T-cell (primary cell): ENCODE measurements at regions not wholly inside any gene's neighbourhood (a gene's known extent, or its start where the extent isn't known, plus 50 kb on each side); places are given as distances from the start of the nearest gene placed in this dataset.

Experiments
- ATAC-seq, 4 experiments: fragments of 200-7000 bp in 3 of 4; fragments of 150-1000 bp in 1 of 4; cut with Tn5 transposase; replicated peaks in 1 of 4; 1 replicate in 3 of 4; 2 replicates in 1 of 4; pipeline ENCODE4 v1.10.0; 2021; ENCODE audit warnings: moderate library complexity in 3 of 4, mild to moderate bottlenecking in 2 of 4, moderate number of reproducible peaks in 1 of 4
- CTCF ChIA-PET, 2 donors: fragments of 300-600 bp; sonication (Branson Sonifier 250); formaldehyde crosslinking; loops; one replicate each; lab custom pipeline; 2022; ENCODE audit warnings: antibody characterized with exemption in 2 of 2; lab: Charles Lee
- POLR2A ChIA-PET, 2 donors: fragments of 300-600 bp; sonication (Branson Sonifier 250); formaldehyde crosslinking; loops; one replicate each; lab custom pipeline; 2022; ENCODE audit warnings: antibody characterized with exemption in 2 of 2; lab: Charles Lee
- DNase-seq, 35 experiments: peaks; one replicate each; pipeline versions ENCODE4 v3.0.0 to v3.0.0-alpha.2; 2013 to 2023
- H3K27ac ChIP-seq: one replicate; pipeline ENCODE4 v1.5.1; 2013; ENCODE audit warnings: low read length
- H3K27me3 ChIP-seq, 2 experiments: replicated peaks in 1 of 2; 1 replicate in 1 of 2; 2 replicates in 1 of 2; pipeline versions ENCODE4 v1.6.1 to v1.7.0; 2013; ENCODE audit warnings: low read length in 1 of 2, mixed read lengths in 1 of 2; ENCODE audit not compliant: control insufficient read depth in 2 of 2, insufficient read depth in 2 of 2; ENCODE audit errors: extremely low read depth in 1 of 2
- H3K36me3 ChIP-seq, 2 donors: 1 replicate in 1 of 2; 2 replicates in 1 of 2; pipeline versions ENCODE4 v1.6.1 to v1.7.0; 2013; ENCODE audit warnings: low read length in 1 of 2; ENCODE audit not compliant: control insufficient read depth in 2 of 2, insufficient read depth in 1 of 2; ENCODE audit errors: extremely low read depth in 1 of 2
- H3K4me1 ChIP-seq, 2 experiments: 1 replicate in 1 of 2; 2 replicates in 1 of 2; pipeline versions ENCODE4 v1.6.1 to v1.7.0; 2013; ENCODE audit warnings: low read length in 2 of 2, mixed read lengths in 1 of 2; ENCODE audit not compliant: insufficient read depth in 2 of 2, control insufficient read depth in 1 of 2; ENCODE audit errors: extremely low read depth in 1 of 2
- H3K4me3 ChIP-seq, 2 donors: 1 replicate in 1 of 2; 2 replicates in 1 of 2; pipeline versions ENCODE4 v1.5.1 to v1.7.0; 2013; ENCODE audit warnings: mild to moderate bottlenecking in 2 of 2, low read length in 1 of 2, moderate library complexity in 1 of 2; ENCODE audit not compliant: control insufficient read depth in 1 of 2; ENCODE audit errors: extremely low read depth in 1 of 2
- H3K9me3 ChIP-seq: 2 replicates; pipeline ENCODE4 v1.7.0; 2013
- H3K27ac Mint-ChIP-seq, 2 donors: one replicate each; pipeline ENCODE4 v1.8.0; 2020 to 2021; ENCODE audit warnings: mild to moderate bottlenecking in 2 of 2, mixed read lengths in 2 of 2
- H3K27me3 Mint-ChIP-seq, 2 donors: one replicate each; pipeline ENCODE4 v1.8.0; 2021 to 2022; ENCODE audit warnings: mixed read lengths in 2 of 2
- H3K36me3 Mint-ChIP-seq: one replicate; pipeline ENCODE4 v1.8.0; 2021; ENCODE audit warnings: mixed read lengths
- H3K4me1 Mint-ChIP-seq, 3 donors: one replicate each; pipeline ENCODE4 v1.8.0; 2020 to 2022; ENCODE audit warnings: mixed read lengths in 3 of 3, mild to moderate bottlenecking in 1 of 3
- H3K4me3 Mint-ChIP-seq, 3 donors: one replicate each; pipeline ENCODE4 v1.8.0; 2020 to 2022; ENCODE audit warnings: mild to moderate bottlenecking in 3 of 3, mixed read lengths in 3 of 3, moderate library complexity in 3 of 3
- H3K9me3 Mint-ChIP-seq, 3 donors: one replicate each; pipeline ENCODE4 v1.8.0; 2020 to 2022; ENCODE audit warnings: mixed read lengths in 3 of 3
- WGBS: methylation state at CpG from one replicate; pipeline ENCODE4 v1.1.5; 2013; ENCODE audit warnings: missing lambda C conversion rate; ENCODE audit not compliant: insufficient coverage; 5-methylcytosine and 5-hydroxymethylcytosine counted together

GRCh38 chr6:1463275-1463674, 73.9 kb downstream of the FOXF2 start:
- Mint-ChIP-seq H3K4me3 (no peak overlapping the region), H3K4me1 (no peaks in the 10 kb centered on the region), H3K36me3 (no peaks in the 10 kb centered on the region), H3K27ac (no peak overlapping the region), H3K9me3 (no peaks in the 10 kb centered on the region), H3K27me3 (peaks cover 19 to 23% of the 10 kb centered on the region in 2 donors)
- Histone ChIP-seq H3K4me3 (no peak overlapping the region), H3K36me3 (no peaks in the 10 kb centered on the region), H3K27me3 (peaks cover 0 to 12% of the 10 kb centered on the region in 2 experiments), H3K9me3 (no peaks in the 10 kb centered on the region), H3K27ac (no peak overlapping the region), H3K4me1 (no peaks in the 10 kb centered on the region)
- no peak for ATAC-seq
- WGBS, result 79% methylated on average over 7 of the region's 7 CpGs
- ChIA-PET POLR2A (no interaction called here), CTCF (no interaction called here)
- DNase-seq, result no peak

GRCh38 chr6:1463751-1464426, 74.5 kb downstream of the FOXF2 start:
- POLR2A ChIA-PET, result no interaction called here
- H3K27ac ChIP-seq, result no peak overlapping the region
- H3K36me3 ChIP-seq, result no peaks in the 10 kb centered on the region
- WGBS, result 76% methylated on average over 6 of the region's 8 CpGs
- DNase-seq, result no peak
- H3K4me1 ChIP-seq, result no peaks in the 10 kb centered on the region
- H3K27me3 ChIP-seq, result peaks cover 0 to 9% of the 10 kb centered on the region in 2 experiments
- ATAC-seq, result no peak
- CTCF ChIA-PET, result no interaction called here
- H3K27ac Mint-ChIP-seq, result no peak overlapping the region
- H3K4me3 Mint-ChIP-seq, result no peak overlapping the region
- H3K27me3 Mint-ChIP-seq, result peaks cover 19 to 23% of the 10 kb centered on the region in 2 donors
- H3K9me3 Mint-ChIP-seq, result no peaks in the 10 kb centered on the region
- H3K36me3 Mint-ChIP-seq, result no peaks in the 10 kb centered on the region
- H3K4me1 Mint-ChIP-seq, result no peaks in the 10 kb centered on the region
- no peaks in the 10 kb centered on the region for H3K9me3 ChIP-seq
- H3K4me3 ChIP-seq, result no peak overlapping the region

GRCh38 chr6:1464781-1465370, 75.5 kb downstream of the FOXF2 start:
- no peak overlapping the region for H3K27ac Mint-ChIP-seq
- no peak overlapping the region for H3K27ac ChIP-seq
- peaks cover 19 to 23% of the 10 kb centered on the region in 2 donors for H3K27me3 Mint-ChIP-seq
- no peak for ATAC-seq
- H3K9me3 Mint-ChIP-seq, result no peaks in the 10 kb centered on the region
- no peak for DNase-seq
- H3K36me3 Mint-ChIP-seq, result no peaks in the 10 kb centered on the region
- H3K4me1 Mint-ChIP-seq, result no peaks in the 10 kb centered on the region
- ChIA-PET POLR2A (no interaction called here), CTCF (interaction anchor here in 1 of 2 donors (0.7 kb wide), 1 partner anchor 1067 kb away, joined by 3 read pairs; no protein-coding TSS in a partner anchor)
- no peaks in the 10 kb centered on the region for H3K9me3 ChIP-seq
- H3K27me3 ChIP-seq, result peaks cover 0 to 8% of the 10 kb centered on the region in 2 experiments
- no peak overlapping the region for H3K4me3 ChIP-seq
- H3K36me3 ChIP-seq, result no peaks in the 10 kb centered on the region
- H3K4me3 Mint-ChIP-seq, result no peak overlapping the region
- H3K4me1 ChIP-seq, result no peaks in the 10 kb centered on the region
- WGBS, result 79% methylated on average over 2 of the region's 7 CpGs

- ChIA-PET CTCF (no interaction called here), POLR2A (no interaction called here)
- H3K27me3 Mint-ChIP-seq, result peaks cover 31 to 38% of the 10 kb centered on the region in 2 donors
- Histone ChIP-seq H3K9me3 (no peaks in the 10 kb centered on the region), H3K36me3 (no peaks in the 10 kb centered on the region), H3K4me1 (no peaks in the 10 kb centered on the region), H3K27me3 (peaks cover 2 to 6% of the 10 kb centered on the region in 2 experiments), H3K4me3 (no peak overlapping the region), H3K27ac (no peak overlapping the region)
- H3K4me1 Mint-ChIP-seq, result no peaks in the 10 kb centered on the region
- H3K27ac Mint-ChIP-seq, result no peak overlapping the region
- H3K4me3 Mint-ChIP-seq, result no peak overlapping the region
- no peaks in the 10 kb centered on the region for H3K36me3 Mint-ChIP-seq
- H3K9me3 Mint-ChIP-seq, result no peaks in the 10 kb centered on the region
- 23% methylated on average over 3 of the region's 7 CpGs for WGBS
- DNase-seq, result no peak
- no peak for ATAC-seq
Observed at GRCh38 chr6:1468126-1468525, 78.8 kb downstream of the FOXF2 start.

- H3K27me3 ChIP-seq, result peaks cover 2 to 5% of the 10 kb centered on the region in 2 experiments
- H3K4me3 Mint-ChIP-seq, result no peak overlapping the region
- peaks cover 36 to 44% of the 10 kb centered on the region in 2 donors for H3K27me3 Mint-ChIP-seq
- ChIA-PET CTCF (no interaction called here), POLR2A (no interaction called here)
- H3K9me3 ChIP-seq, result no peaks in the 10 kb centered on the region
- no peak overlapping the region for H3K27ac ChIP-seq
- H3K4me1 ChIP-seq, result no peaks in the 10 kb centered on the region
- no peaks in the 10 kb centered on the region for H3K9me3 Mint-ChIP-seq
- WGBS, result 80% methylated on average over 1 of the region's 3 CpGs
- ATAC-seq (no peak), DNase-seq (no peak)
- H3K4me1 Mint-ChIP-seq, result no peaks in the 10 kb centered on the region
- H3K36me3 Mint-ChIP-seq, result no peaks in the 10 kb centered on the region
- no peak overlapping the region for H3K27ac Mint-ChIP-seq
- H3K36me3 ChIP-seq, result no peaks in the 10 kb centered on the region
- no peak overlapping the region for H3K4me3 ChIP-seq
Observed at GRCh38 chr6:1470040-1470439, 80.7 kb downstream of the FOXF2 start.

GRCh38 chr6:1472643-1473042, 83.3 kb downstream of the FOXF2 start:
- Mint-ChIP-seq H3K27me3 (peaks cover 31 to 37% of the 10 kb centered on the region in 2 donors), H3K36me3 (no peaks in the 10 kb centered on the region), H3K4me1 (no peaks in the 10 kb centered on the region), H3K27ac (no peak overlapping the region), H3K9me3 (no peaks in the 10 kb centered on the region), H3K4me3 (no peak overlapping the region)
- Histone ChIP-seq H3K27me3 (peaks cover 2 to 5% of the 10 kb centered on the region in 2 experiments), H3K27ac (no peak overlapping the region), H3K4me3 (no peak overlapping the region), H3K9me3 (no peaks in the 10 kb centered on the region), H3K4me1 (no peaks in the 10 kb centered on the region), H3K36me3 (no peaks in the 10 kb centered on the region)
- CTCF ChIA-PET, result no interaction called here
- DNase-seq (no peak), ATAC-seq (no peak)
- POLR2A ChIA-PET, result no interaction called here
